OCI-LY7 (cell line): ENCODE measurements at regions not wholly inside any gene's neighbourhood (a gene's known extent, or its start where the extent isn't known, plus 50 kb on each side); places are given as distances from the start of the nearest gene placed in this dataset.
"Not testable (repeated sequence)": the region's sequence is repeated elsewhere in the genome, so short reads cannot be mapped to it uniquely, and the experiment has no call there.

Experiments
- BruUV-seq: library from RNA; stranded (reverse); fragments of 400-500 nt; replicated peaks from 2 replicates; lab custom pipeline; 2021; lab: Mats Ljungman, UMichigan
- CTCF ChIA-PET: fragments of 300-600 bp; sonication (Branson Sonifier 250); formaldehyde crosslinking; loops from one replicate; lab custom pipeline; 2022; ENCODE audit warnings: antibody characterized with exemption; ENCODE audit not compliant: unreplicated experiment; lab: Charles Lee
- POLR2A ChIA-PET: fragments of 300-600 bp; sonication (Branson Sonifier 250); formaldehyde crosslinking; loops from one replicate; lab custom pipeline; 2022; ENCODE audit warnings: antibody characterized with exemption; lab: Charles Lee
- DNase-seq: peaks from one replicate; pipeline ENCODE4 v3.0.0-alpha.2; 2015; ENCODE audit warnings: low spot score
- H2AFZ ChIP-seq: fragments of 200-600 bp; sonication (generic), shearing (Covaris generic); 2 replicates; pipeline ENCODE4 v1.6.1; 2014; ENCODE audit warnings: mild to moderate bottlenecking, antibody characterized with exemption, low read length, moderate library complexity
- H3K27ac ChIP-seq: fragments of 200-600 bp; sonication (generic); 2 replicates; pipeline ENCODE4 v1.5.1; 2014; ENCODE audit warnings: mixed run types, low read depth, mild to moderate bottlenecking, moderate library complexity, low read length, inconsistent platforms; ENCODE audit not compliant: poor library complexity, severe bottlenecking
- H3K36me3 ChIP-seq: fragments of 200-600 bp; sonication (generic); 2 replicates; pipeline ENCODE4 v1.6.1; 2014; ENCODE audit warnings: mild to moderate bottlenecking, antibody characterized with exemption, low read length, moderate library complexity, mixed read lengths; ENCODE audit not compliant: insufficient read depth
- H3K4me1 ChIP-seq: fragments of 200-600 bp; sonication (generic); 2 replicates; pipeline ENCODE4 v1.5.1; 2014; ENCODE audit warnings: mild to moderate bottlenecking, low read length; ENCODE audit not compliant: insufficient read depth, poor library complexity, severe bottlenecking
- H3K4me2 ChIP-seq: fragments of 200-600 bp; sonication (generic); 2 replicates; pipeline ENCODE4 v1.6.1; 2014; ENCODE audit warnings: mild to moderate bottlenecking, low read length
- H3K4me3 ChIP-seq: fragments of 200-600 bp; sonication (generic); 2 replicates; pipeline ENCODE4 v1.5.1; 2014; ENCODE audit warnings: mild to moderate bottlenecking, low read depth, low read length; ENCODE audit not compliant: poor library complexity, severe bottlenecking
- H3K79me2 ChIP-seq: fragments of 200-600 bp; sonication (generic); 2 replicates; pipeline ENCODE4 v1.6.1; 2016; ENCODE audit warnings: low read depth, mild to moderate bottlenecking, low read length, moderate library complexity, mixed read lengths; ENCODE audit not compliant: insufficient read depth
- H3K9me2 ChIP-seq: fragments of 200-600 bp; sonication (generic); 2 replicates; pipeline ENCODE4 v1.6.1; 2016; ENCODE audit warnings: mild to moderate bottlenecking, low read length, mixed read lengths; ENCODE audit not compliant: insufficient read depth
- H3K9me3 ChIP-seq: fragments of 200-600 bp; sonication (generic); 2 replicates; pipeline ENCODE4 v1.6.1; 2014; ENCODE audit warnings: mild to moderate bottlenecking, mixed run types, low read length, mixed read lengths
- H4K20me1 ChIP-seq: fragments of 200-600 bp; sonication (generic); 2 replicates; pipeline ENCODE4 v1.6.1; 2014; ENCODE audit warnings: mild to moderate bottlenecking, antibody characterized with exemption, low read length, moderate library complexity, mixed read lengths; ENCODE audit not compliant: insufficient read depth
- EZH2phosphoT487 ChIP-seq: fragments of 200-600 bp; sonication (generic); IDR thresholded peaks from 2 replicates; pipeline ENCODE4 v1.6.1; 2018; ENCODE audit warnings: low read depth, borderline replicate concordance, mild to moderate bottlenecking, mixed run types, antibody characterized with exemption, low read length, moderate library complexity, mixed read lengths
- intact Hi-C: fragments of 100-400 bp; cut with micrococcal nuclease; formaldehyde crosslinking; loops from one replicate; pipeline ENCODE4 v1.10.0; 2022; ENCODE audit not compliant: unreplicated experiment
- TF ChIP-seq, protein P1 (sequence below): fragments of 200-600 bp; sonication (generic); conservative IDR thresholded peaks from 2 replicates; pipeline ENCODE4 v1.5.1; 2014; ENCODE audit warnings: mild to moderate bottlenecking, antibody characterized with exemption, low read length, moderate library complexity, mixed read lengths

DNA sequence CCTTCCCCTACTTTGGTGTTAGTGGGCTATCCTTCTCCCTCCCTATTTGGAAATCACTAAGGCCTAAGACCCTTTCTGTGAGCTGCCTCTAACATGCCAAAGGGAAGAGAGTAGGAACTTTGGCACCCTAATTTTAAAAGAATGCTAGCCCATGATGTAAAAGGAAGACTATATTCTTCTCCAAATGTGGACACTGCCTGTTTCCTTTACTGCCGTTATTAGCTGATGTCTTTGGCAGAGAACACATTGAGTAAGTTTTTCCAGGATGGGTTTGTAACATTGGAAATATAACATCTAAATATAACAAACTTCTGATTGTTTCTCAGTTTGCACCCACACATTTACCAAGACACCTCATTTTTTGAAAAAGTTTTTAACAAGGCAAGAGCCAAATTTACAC, 56.9 kb upstream of the TNKS2 start:
- intact Hi-C loops = no loop called here
- CTCF ChIA-PET = no interaction called here
- Histone ChIP-seq H3K27ac (no peak overlapping the region), H2AFZ (no peak overlapping the region), H3K4me2 (no peak overlapping the region), H3K4me3 (no peak overlapping the region), H3K4me1 (no peaks in the 10 kb centered on the region), H3K9me2 (no peaks in the 10 kb centered on the region), H3K79me2 (no peaks in the 10 kb centered on the region), H3K9me3 (no peaks in the 10 kb centered on the region), H4K20me1 (no peaks in the 10 kb centered on the region), H3K36me3 (no peaks in the 10 kb centered on the region)
- no peak for DNase-seq
- POLR2A ChIA-PET = no interaction called here
- BruUV-seq = no TSS peak
- TF ChIP-seq EZH2phosphoT487 = no peak
- TF ChIP-seq, protein P1, sequence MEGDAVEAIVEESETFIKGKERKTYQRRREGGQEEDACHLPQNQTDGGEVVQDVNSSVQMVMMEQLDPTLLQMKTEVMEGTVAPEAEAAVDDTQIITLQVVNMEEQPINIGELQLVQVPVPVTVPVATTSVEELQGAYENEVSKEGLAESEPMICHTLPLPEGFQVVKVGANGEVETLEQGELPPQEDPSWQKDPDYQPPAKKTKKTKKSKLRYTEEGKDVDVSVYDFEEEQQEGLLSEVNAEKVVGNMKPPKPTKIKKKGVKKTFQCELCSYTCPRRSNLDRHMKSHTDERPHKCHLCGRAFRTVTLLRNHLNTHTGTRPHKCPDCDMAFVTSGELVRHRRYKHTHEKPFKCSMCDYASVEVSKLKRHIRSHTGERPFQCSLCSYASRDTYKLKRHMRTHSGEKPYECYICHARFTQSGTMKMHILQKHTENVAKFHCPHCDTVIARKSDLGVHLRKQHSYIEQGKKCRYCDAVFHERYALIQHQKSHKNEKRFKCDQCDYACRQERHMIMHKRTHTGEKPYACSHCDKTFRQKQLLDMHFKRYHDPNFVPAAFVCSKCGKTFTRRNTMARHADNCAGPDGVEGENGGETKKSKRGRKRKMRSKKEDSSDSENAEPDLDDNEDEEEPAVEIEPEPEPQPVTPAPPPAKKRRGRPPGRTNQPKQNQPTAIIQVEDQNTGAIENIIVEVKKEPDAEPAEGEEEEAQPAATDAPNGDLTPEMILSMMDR = no peak

DNA sequence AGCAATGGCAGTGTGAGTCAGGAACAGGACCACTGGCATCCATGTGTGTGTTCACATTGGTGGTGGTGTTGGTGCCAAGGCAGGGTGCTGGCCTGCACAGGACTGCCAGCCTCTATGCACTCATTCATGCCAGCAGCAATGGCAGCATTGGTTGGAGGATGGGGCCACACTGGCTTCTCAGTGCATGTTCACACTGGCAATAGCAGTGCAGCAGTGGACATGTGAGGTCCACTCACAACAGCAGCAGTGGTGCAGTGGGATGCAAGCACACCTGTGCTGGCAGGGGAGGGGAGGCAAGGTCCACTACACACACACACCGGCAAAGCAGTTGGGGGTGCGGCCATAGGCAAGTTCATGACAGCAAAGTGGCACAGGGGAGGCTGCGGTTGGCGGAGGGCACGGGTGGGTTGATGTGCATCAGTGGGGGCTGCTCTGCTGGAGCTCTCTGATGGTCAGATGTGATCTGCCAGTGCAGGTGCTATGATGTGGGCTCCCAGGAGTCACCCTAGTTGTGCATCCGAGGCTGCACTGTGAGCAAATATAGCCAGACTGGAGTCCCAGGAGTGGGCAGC, 57.8 kb upstream of the TNKS2 start:
- intact Hi-C loops = no loop called here
- H2AFZ ChIP-seq = no peak overlapping the region
- no peaks in the 10 kb centered on the region for H3K4me1 ChIP-seq
- CTCF ChIA-PET = no interaction called here
- TF ChIP-seq, protein P1 = no peak
- no peak for TF ChIP-seq EZH2phosphoT487
- no peaks in the 10 kb centered on the region for H3K79me2 ChIP-seq
- no peak overlapping the region for H3K4me3 ChIP-seq
- H3K9me2 ChIP-seq = no peaks in the 10 kb centered on the region
- no peak overlapping the region for H3K4me2 ChIP-seq
- no peaks in the 10 kb centered on the region for H4K20me1 ChIP-seq
- BruUV-seq = no TSS peak
- H3K27ac ChIP-seq = no peak overlapping the region
- DNase-seq = no peak
- POLR2A ChIA-PET = no interaction called here
- no peaks in the 10 kb centered on the region for H3K36me3 ChIP-seq
- no peaks in the 10 kb centered on the region for H3K9me3 ChIP-seq

DNA sequence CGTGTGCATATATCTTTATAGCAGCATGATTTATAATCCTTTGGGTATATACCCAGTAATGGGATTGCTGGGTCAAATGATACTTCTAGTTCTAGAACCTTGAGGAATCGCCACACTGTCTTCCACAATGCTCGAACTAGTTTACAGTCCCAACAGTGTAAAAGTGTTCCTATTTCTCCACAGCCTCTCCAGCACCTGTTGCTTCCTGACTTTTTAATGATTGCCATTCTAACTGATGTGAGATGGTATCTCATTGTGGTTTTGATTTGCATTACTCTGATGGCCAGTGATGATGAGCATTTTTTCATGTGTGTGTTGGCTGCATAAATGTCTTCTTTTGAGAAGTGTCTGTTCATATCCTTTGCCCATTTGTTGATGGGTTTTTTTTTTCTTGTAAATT, 66.0 kb upstream of the TNKS2 start:
- DNase-seq, H3K79me2 ChIP-seq, H3K27ac ChIP-seq, H3K9me2 ChIP-seq, BruUV-seq, intact Hi-C loops, POLR2A ChIA-PET, H3K9me3 ChIP-seq, H2AFZ ChIP-seq, H3K36me3 ChIP-seq, H3K4me1 ChIP-seq, H4K20me1 ChIP-seq, CTCF ChIA-PET, H3K4me2 ChIP-seq, H3K4me3 ChIP-seq: not testable (repeated sequence)

DNA sequence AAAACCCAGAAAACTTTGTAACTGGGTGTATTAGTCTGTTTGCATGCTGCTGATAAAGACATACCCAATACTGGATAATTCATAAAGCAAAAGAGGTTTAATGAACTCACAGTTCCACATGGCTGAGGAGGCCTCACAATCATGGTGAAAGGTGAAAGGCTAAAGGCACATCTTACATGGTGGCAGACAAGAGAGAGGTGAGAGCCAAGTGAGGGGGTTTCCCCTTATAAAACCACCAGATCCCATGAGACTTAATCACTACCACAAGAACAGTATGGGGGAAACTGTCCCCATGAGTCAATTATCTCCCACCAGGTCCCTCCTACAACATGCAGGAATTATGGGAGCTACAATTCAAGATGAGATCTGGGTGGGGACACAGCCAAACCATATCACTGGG, 68.9 kb upstream of the TNKS2 start:
- H2AFZ ChIP-seq, CTCF ChIA-PET: not testable (repeated sequence)

More for the DNA sequence above, 68.9 kb upstream of the TNKS2 start:
- H3K4me1 ChIP-seq, BruUV-seq, DNase-seq, POLR2A ChIA-PET, H3K4me2 ChIP-seq, H3K9me2 ChIP-seq, H3K4me3 ChIP-seq, H4K20me1 ChIP-seq, intact Hi-C loops, H3K79me2 ChIP-seq, H3K27ac ChIP-seq, H3K36me3 ChIP-seq, H3K9me3 ChIP-seq: not testable (repeated sequence)
